ENCODE measurements at regions not wholly inside any gene's neighbourhood (a gene's known extent, or its start where the extent isn't known, plus 50 kb on each side); places are given as distances from the start of the nearest gene placed in this dataset.
A peak's percentile ranks its signal among the peaks of the same experiment; 100 is the strongest.

DNA sequence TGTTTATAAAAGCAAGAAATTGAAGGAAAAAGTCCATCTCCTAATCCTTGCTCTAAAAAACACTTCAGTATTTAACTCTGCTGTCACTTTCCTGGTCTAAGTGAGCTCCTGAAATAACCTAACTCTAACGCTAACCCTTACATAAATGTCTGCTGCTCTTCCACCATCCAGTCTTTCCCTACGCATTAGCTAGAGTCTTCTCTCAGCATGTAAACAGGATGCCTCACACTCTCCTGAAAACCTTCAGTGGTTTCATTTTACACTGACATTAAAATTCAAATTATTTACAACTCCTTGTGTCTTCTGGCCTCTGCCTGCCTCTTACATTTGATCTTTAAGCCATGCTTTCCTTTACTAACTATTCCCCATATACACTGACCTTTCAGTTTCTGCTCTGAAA is 697.6 kb upstream of the CXADR start:
- Histone ChIP-seq H3K27ac (no peak overlapping the region), H3K4me3 (no peak overlapping the region), H3K27me3 (replicated peaks) (no peaks in the 10 kb centered on the region), H3K9me3 (replicated peaks) (no peaks in the 10 kb centered on the region), H3K36me3 (no peaks in the 10 kb centered on the region), H3K4me1 (replicated peaks) (no peaks in the 10 kb centered on the region)
- no peak for DNase-seq (ENCODE audit: low read depth in 1 of 2, low spot score in 2 of 2)

- Histone ChIP-seq H3K27me3 (replicated peaks) (no peaks in the 10 kb centered on the region), H3K27ac (no peak overlapping the region), H3K36me3 (no peaks in the 10 kb centered on the region), H3K4me3 (no peak overlapping the region), H3K9me3 (replicated peaks) (no peaks in the 10 kb centered on the region), H3K4me1 (replicated peaks) (no peaks in the 10 kb centered on the region)
- no peak for DNase-seq (ENCODE audit: low read depth in 1 of 2, low spot score in 2 of 2)
Observed at GRCh38 chr21:16821588-16821987, 691.3 kb upstream of the CXADR start.

- Histone ChIP-seq H3K4me3 (no peak overlapping the region), H3K27ac (no peak overlapping the region), H3K4me1 (replicated peaks) (no peaks in the 10 kb centered on the region)
Observed at GRCh38 chr21:16829532-16829931, 683.3 kb upstream of the CXADR start.

DNA sequence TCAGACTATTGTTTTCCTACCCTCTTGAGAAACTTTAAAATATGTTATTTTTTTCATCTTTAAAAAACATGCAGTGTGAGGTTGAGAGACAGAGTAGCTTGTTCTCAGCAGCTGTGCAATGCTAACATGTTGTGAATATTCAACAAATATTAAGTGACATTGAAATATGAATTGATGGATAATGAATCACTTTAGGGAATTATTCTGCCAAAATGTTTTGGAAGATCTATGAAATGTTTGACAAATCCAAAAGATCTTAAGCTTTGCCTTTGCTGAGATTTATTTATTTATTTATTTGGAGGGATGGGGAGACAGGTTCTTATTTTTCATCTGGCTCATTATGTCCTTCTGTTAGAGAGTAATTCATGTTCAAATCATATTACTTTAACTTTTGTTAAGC is 680.1 kb upstream of the CXADR start:
- no peaks in the 10 kb centered on the region for H3K27me3 ChIP-seq (replicated peaks)
- no peak overlapping the region for H3K27ac ChIP-seq
- H3K9me3 ChIP-seq (replicated peaks) = no peaks in the 10 kb centered on the region
- DNase-seq (ENCODE audit: low read depth in 1 of 2, low spot score in 2 of 2) = no peak
- no peaks in the 10 kb centered on the region for H3K36me3 ChIP-seq
- H3K4me1 ChIP-seq (replicated peaks) = no peaks in the 10 kb centered on the region; the same call in 1 of the 2 replicates
- H3K4me3 ChIP-seq = no peak overlapping the region

More at GRCh38 chr21:16829532-16829931, 683.3 kb upstream of the CXADR start:
- Histone ChIP-seq H3K27me3 (replicated peaks) (no peaks in the 10 kb centered on the region), H3K36me3 (no peaks in the 10 kb centered on the region), H3K9me3 (replicated peaks) (no peaks in the 10 kb centered on the region)
- DNase-seq (ENCODE audit: low read depth in 1 of 2, low spot score in 2 of 2) = no peak

DNA sequence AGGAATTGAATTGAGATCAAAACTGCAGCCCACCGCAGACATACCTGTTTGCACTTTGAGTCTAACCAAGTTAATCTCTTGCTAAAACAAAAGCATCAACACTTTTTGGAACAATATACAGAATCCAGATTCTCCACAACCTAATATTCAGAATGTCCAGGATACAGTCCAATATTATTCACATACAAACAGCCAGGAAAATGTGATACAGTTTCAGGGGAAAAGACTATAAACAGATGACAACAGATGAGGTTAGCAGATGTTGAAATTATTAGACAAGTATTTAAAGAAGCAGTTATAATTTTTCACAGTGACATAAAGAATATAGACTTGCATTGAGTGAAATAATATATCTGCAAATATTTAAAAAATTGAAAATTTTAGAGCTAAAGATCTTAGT is 678.1 kb upstream of the CXADR start:
- no peak overlapping the region for H3K4me3 ChIP-seq
- H3K36me3 ChIP-seq = no peaks in the 10 kb centered on the region
- no peak overlapping the region for H3K27ac ChIP-seq
- H3K27me3 ChIP-seq (replicated peaks) = no peaks in the 10 kb centered on the region
- DNase-seq (ENCODE audit: low read depth in 1 of 2, low spot score in 2 of 2) = no peak
- no peaks in the 10 kb centered on the region; the same call in 1 of the 2 replicates for H3K4me1 ChIP-seq (replicated peaks)
- no peaks in the 10 kb centered on the region for H3K9me3 ChIP-seq (replicated peaks)

GRCh38 chr21:16837321-16837720 is 675.5 kb upstream of the CXADR start:
- H3K9me3 ChIP-seq (replicated peaks) = no peaks in the 10 kb centered on the region
- no peak overlapping the region for H3K4me3 ChIP-seq
- DNase-seq (ENCODE audit: low read depth in 1 of 2, low spot score in 2 of 2) = no peak
- no peaks in the 10 kb centered on the region for H3K36me3 ChIP-seq
- H3K27me3 ChIP-seq (replicated peaks) = no peaks in the 10 kb centered on the region
- no peaks in the 10 kb centered on the region; the same call in 1 of the 2 replicates for H3K4me1 ChIP-seq (replicated peaks)
- H3K27ac ChIP-seq = no peak overlapping the region

DNA sequence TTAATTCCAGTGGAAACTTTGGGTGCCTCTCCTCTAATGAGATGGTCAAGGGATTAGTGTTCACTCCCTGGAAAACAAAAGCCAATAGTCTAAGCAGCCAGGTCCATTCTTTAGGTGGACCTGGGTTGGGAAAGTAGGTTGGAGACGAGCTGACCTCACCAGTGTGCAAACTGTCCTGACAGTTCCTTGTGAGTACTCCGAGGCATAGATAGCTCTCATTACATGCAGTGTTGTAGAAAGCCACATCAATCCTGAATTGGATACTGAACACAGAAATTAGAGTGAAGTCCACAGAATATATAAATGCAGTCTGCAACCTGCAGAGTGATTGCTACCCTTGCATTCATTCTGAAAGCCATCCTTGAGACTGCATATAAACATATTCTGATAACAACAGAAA is 675.1 kb upstream of the CXADR start:
- H3K27ac ChIP-seq = no peak overlapping the region

GRCh38 chr21:16838331-16838730 is 674.5 kb upstream of the CXADR start:
- H3K9me3 ChIP-seq (replicated peaks) = no peaks in the 10 kb centered on the region
- peaks cover 4% of the 10 kb centered on the region; the same call in 1 of the 2 replicates for H3K4me1 ChIP-seq (replicated peaks)
- no peak for DNase-seq (ENCODE audit: low read depth in 1 of 2, low spot score in 2 of 2)
- H3K4me3 ChIP-seq = no peak overlapping the region
- no peaks in the 10 kb centered on the region for H3K36me3 ChIP-seq
- H3K27me3 ChIP-seq (replicated peaks) = no peaks in the 10 kb centered on the region
- no peak overlapping the region for H3K27ac ChIP-seq

More for the DNA sequence above, 675.1 kb upstream of the CXADR start:
- DNase-seq (ENCODE audit: low read depth in 1 of 2, low spot score in 2 of 2) = no peak
- no peak overlapping the region for H3K4me3 ChIP-seq
- H3K36me3 ChIP-seq = no peaks in the 10 kb centered on the region
- H3K27me3 ChIP-seq (replicated peaks) = no peaks in the 10 kb centered on the region
- H3K9me3 ChIP-seq (replicated peaks) = no peaks in the 10 kb centered on the region
- peaks cover 4% of the 10 kb centered on the region; the same call in 1 of the 2 replicates for H3K4me1 ChIP-seq (replicated peaks)

DNA sequence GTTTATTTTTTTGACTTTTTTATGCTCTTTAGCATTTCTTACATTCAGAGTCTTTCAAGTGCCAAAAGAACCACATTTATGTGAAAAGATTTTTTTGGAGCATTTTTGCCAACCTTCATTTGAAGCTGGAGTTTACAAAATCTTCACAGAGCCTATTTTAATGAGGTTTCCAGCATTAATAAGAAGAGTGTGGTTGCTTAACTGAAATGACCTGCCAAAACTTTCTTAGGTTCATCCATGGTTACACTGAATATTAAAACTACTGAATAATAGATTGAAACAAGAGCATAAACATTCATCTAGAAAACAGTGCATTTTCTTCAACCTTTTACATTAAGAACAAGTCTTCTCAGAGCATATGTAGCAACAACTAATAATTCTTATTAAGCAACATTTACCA is 672.3 kb upstream of the CXADR start:
- no peak overlapping the region for H3K4me3 ChIP-seq
- H3K36me3 ChIP-seq = no peaks in the 10 kb centered on the region
- no peaks in the 10 kb centered on the region for H3K9me3 ChIP-seq (replicated peaks)
- DNase-seq (ENCODE audit: low read depth in 1 of 2, low spot score in 2 of 2) = no peak
- no peak overlapping the region for H3K27ac ChIP-seq
- no peaks in the 10 kb centered on the region for H3K27me3 ChIP-seq (replicated peaks)
- peaks cover 4% of the 10 kb centered on the region; the same call in 1 of the 2 replicates for H3K4me1 ChIP-seq (replicated peaks)

DNA sequence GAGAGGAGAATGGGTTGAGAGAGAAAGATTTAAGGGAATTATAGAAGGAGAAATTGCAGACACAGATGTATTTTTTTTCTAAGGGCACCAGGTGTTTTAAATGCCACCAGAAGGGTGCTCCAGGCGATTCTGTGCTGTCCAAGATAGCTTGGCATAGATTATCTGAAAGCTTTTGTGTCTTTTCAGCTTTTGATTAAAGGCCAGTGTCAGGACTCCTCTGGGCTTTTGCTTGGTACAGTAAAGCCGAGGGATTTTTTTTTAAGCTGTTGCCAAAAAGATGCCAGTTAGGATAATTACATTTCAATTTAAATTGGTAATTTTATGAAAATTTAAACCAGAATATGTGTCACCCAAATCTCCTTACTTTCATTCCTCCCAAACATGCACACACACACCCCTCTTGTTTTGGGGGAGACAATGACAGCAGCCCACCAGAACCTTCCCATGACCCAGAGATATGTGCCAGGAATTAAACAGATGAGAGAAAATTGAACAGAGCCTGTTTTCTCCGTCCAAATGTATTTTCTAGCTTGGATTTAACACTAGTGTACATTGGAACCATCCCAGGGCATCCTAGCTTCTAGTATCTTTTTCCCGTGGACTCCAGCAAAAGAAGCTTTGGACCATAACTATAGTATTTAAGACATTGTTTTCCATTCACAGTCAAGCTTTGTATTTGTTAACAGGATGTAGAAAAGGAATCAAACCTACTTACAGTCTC is 670.7 kb upstream of the CXADR start:
- no peak for DNase-seq (ENCODE audit: low read depth in 1 of 2, low spot score in 2 of 2)
- H3K36me3 ChIP-seq = no peaks in the 10 kb centered on the region
- no peaks in the 10 kb centered on the region for H3K9me3 ChIP-seq (replicated peaks)
- no peaks in the 10 kb centered on the region for H3K27me3 ChIP-seq (replicated peaks)
- peaks cover 4% of the 10 kb centered on the region; the same call in 1 of the 2 replicates for H3K4me1 ChIP-seq (replicated peaks)
- H3K27ac ChIP-seq = no peak overlapping the region
- H3K4me3 ChIP-seq = no peak overlapping the region

DNA sequence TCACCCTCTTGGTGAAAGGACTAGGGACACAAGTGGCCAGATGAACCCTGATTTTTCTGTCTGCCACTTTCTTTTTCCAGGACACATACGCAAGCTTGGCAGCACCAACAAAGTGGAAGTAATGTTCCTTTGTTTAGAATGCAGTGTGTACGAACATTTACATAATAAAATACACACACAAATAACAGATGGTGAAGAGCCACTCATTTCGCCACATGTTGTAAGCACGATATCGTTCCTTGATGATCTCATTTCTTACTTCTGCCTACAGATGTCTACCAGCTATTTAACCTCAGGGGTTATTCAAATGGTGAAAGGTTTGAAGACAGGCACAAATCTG is 670.2 kb upstream of the CXADR start:
- Histone ChIP-seq H3K36me3 (no peaks in the 10 kb centered on the region), H3K9me3 (replicated peaks) (no peaks in the 10 kb centered on the region), H3K4me3 (no peak overlapping the region), H3K27ac (no peak overlapping the region), H3K27me3 (replicated peaks) (no peaks in the 10 kb centered on the region), H3K4me1 (replicated peaks) (peaks cover 4% of the 10 kb centered on the region; the same call in 1 of the 2 replicates)
- peak in 1 of 2 experiments; percentile 8 for DNase-seq (ENCODE audit: low read depth in 1 of 2, low spot score in 2 of 2)

- no peaks in the 10 kb centered on the region for H3K36me3 ChIP-seq
- H3K4me1 ChIP-seq (replicated peaks) = 0 out of 2 replicates have a peak, but pooled peaks cover 4% of the 10 kb centered on the region
- H3K27ac ChIP-seq = no peak overlapping the region
- no peak for DNase-seq (ENCODE audit: low read depth in 1 of 2, low spot score in 2 of 2)
- H3K9me3 ChIP-seq (replicated peaks) = no peaks in the 10 kb centered on the region
- H3K27me3 ChIP-seq (replicated peaks) = no peaks in the 10 kb centered on the region
- no peak overlapping the region for H3K4me3 ChIP-seq
Observed at GRCh38 chr21:16847211-16847610, 665.6 kb upstream of the CXADR start.

DNA sequence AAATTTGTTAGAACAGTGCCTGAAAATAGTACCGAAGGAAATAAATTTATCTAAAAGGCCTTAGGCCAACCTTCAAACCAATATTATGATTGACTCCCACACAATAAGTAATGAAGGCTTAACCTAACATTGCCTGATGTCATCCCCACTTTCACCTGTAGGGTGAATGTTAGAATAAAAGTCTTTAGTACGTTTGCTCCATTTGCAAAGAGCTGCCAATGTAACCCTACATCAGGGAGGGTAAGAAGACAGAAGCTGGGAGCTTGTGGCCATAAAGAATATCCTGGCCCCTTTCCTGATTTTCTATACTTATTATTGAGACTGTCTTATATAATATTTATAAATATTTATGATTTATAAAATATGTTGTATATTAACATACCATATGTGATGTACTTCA is 661.8 kb upstream of the CXADR start:
- Histone ChIP-seq H3K36me3 (no peaks in the 10 kb centered on the region), H3K4me1 (replicated peaks) (no peaks in the 10 kb centered on the region), H3K9me3 (replicated peaks) (no peaks in the 10 kb centered on the region), H3K27me3 (replicated peaks) (no peaks in the 10 kb centered on the region), H3K27ac (no peak overlapping the region), H3K4me3 (no peak overlapping the region)
- no peak for DNase-seq (ENCODE audit: low read depth in 1 of 2, low spot score in 2 of 2)

GRCh38 chr21:16855164-16855667 is 657.6 kb upstream of the CXADR start:
- H3K36me3 ChIP-seq = no peaks in the 10 kb centered on the region
- no peaks in the 10 kb centered on the region for H3K9me3 ChIP-seq (replicated peaks)
- no peaks in the 10 kb centered on the region for H3K27me3 ChIP-seq (replicated peaks)
- H3K4me3 ChIP-seq = no peak overlapping the region
- no peaks in the 10 kb centered on the region for H3K4me1 ChIP-seq (replicated peaks)
- no peak for DNase-seq (ENCODE audit: low read depth in 1 of 2, low spot score in 2 of 2)
- no peak overlapping the region for H3K27ac ChIP-seq
